H9 (cell line): ENCODE measurements at regions not wholly inside any gene's neighbourhood (a gene's known extent, or its start where the extent isn't known, plus 50 kb on each side); places are given as distances from the start of the nearest gene placed in this dataset.

Source experiments
- DNase-seq: peaks from one replicate; pipeline ENCODE4 v3.0.0-alpha.2; 2017
- H2AFZ ChIP-seq: one replicate; pipeline ENCODE4 v1.6.1; 2013; ENCODE audit warnings: mild to moderate bottlenecking, low read length, control low read depth, moderate library complexity
- H2AK5ac ChIP-seq: 2 replicates; pipeline ENCODE4 v1.6.1; 2013; ENCODE audit warnings: low read length, control low read depth, mixed read lengths; ENCODE audit not compliant: insufficient read length
- H2BK120ac ChIP-seq: one replicate; pipeline ENCODE4 v1.6.1; 2013; ENCODE audit warnings: low read depth, mild to moderate bottlenecking, low read length, control low read depth, inconsistent platforms; ENCODE audit not compliant: poor library complexity, severe bottlenecking
- H2BK12ac ChIP-seq: 2 replicates; pipeline ENCODE4 v1.6.1; 2013; ENCODE audit warnings: low read length, control low read depth, mixed read lengths, low read depth; ENCODE audit not compliant: insufficient read length
- H2BK15ac ChIP-seq: 2 replicates; pipeline ENCODE4 v1.6.1; 2013; ENCODE audit warnings: low read depth, low read length, control low read depth
- H2BK20ac ChIP-seq: one replicate; pipeline ENCODE4 v1.6.1; 2013; ENCODE audit warnings: low read depth, mild to moderate bottlenecking, low read length, control low read depth, inconsistent platforms; ENCODE audit not compliant: poor library complexity, severe bottlenecking
- H2BK5ac ChIP-seq: 2 replicates; pipeline ENCODE4 v1.6.1; 2013; ENCODE audit warnings: low read length, control low read depth, mixed read lengths; ENCODE audit not compliant: insufficient read length
- H3K14ac ChIP-seq: 2 replicates; pipeline ENCODE4 v1.6.1; 2013; ENCODE audit warnings: low read length, control low read depth; ENCODE audit not compliant: insufficient read depth
- H3K18ac ChIP-seq: 2 replicates; pipeline ENCODE4 v1.6.1; 2013; ENCODE audit warnings: low read depth, mild to moderate bottlenecking, mixed read lengths, low read length, control low read depth; ENCODE audit not compliant: insufficient read length
- H3K23ac ChIP-seq: 2 replicates; pipeline ENCODE4 v1.6.1; 2013; ENCODE audit warnings: low read length, control low read depth, mixed read lengths, low read depth; ENCODE audit not compliant: insufficient read length
- H3K23me2 ChIP-seq: 2 replicates; pipeline ENCODE4 v1.6.1; 2013; ENCODE audit warnings: low read depth, mild to moderate bottlenecking, mixed read lengths, low read length, control low read depth; ENCODE audit not compliant: insufficient read length, poor library complexity, severe bottlenecking
- H3K27ac ChIP-seq: 2 replicates; pipeline ENCODE4 v1.5.1; 2013; ENCODE audit warnings: low read length, control low read depth, mixed read lengths, low read depth; ENCODE audit not compliant: insufficient read length
- H3K27me3 ChIP-seq: 2 replicates; pipeline ENCODE4 v1.6.1; 2013; ENCODE audit warnings: low read length, control low read depth, inconsistent platforms; ENCODE audit not compliant: insufficient read depth
- H3K4ac ChIP-seq: 2 replicates; pipeline ENCODE4 v1.6.1; 2013; ENCODE audit warnings: low read depth, mild to moderate bottlenecking, control low read depth, inconsistent platforms, low read length, moderate library complexity
- H3K4me1 ChIP-seq: 2 replicates; pipeline ENCODE4 v1.6.1; 2013; ENCODE audit warnings: low read length, control low read depth, inconsistent platforms; ENCODE audit not compliant: insufficient read depth
- H3K4me2 ChIP-seq: 2 replicates; pipeline ENCODE4 v1.6.1; 2013; ENCODE audit warnings: low read length, control low read depth, mixed read lengths; ENCODE audit not compliant: insufficient read length, insufficient read depth
- H3K56ac ChIP-seq: 2 replicates; pipeline ENCODE4 v1.6.1; 2013; ENCODE audit warnings: low read depth, mild to moderate bottlenecking, mixed read lengths, low read length, control low read depth; ENCODE audit not compliant: insufficient read length
- H3K79me1 ChIP-seq: 2 replicates; pipeline ENCODE4 v1.6.1; 2013; ENCODE audit warnings: low read depth, mild to moderate bottlenecking, moderate library complexity, low read length, control low read depth, inconsistent platforms; ENCODE audit not compliant: insufficient read depth, poor library complexity, severe bottlenecking
- H3K79me2 ChIP-seq: 2 replicates; pipeline ENCODE4 v1.6.1; 2013; ENCODE audit warnings: low read length, control low read depth, inconsistent platforms; ENCODE audit not compliant: insufficient read depth
- H3K9ac ChIP-seq: 2 replicates; pipeline ENCODE4 v1.6.1; 2013; ENCODE audit warnings: low read length, control low read depth, mixed read lengths; ENCODE audit not compliant: insufficient read length; ENCODE audit errors: extremely low read depth
- H3K9me3 ChIP-seq: one replicate; pipeline ENCODE4 v1.6.1; 2013; ENCODE audit warnings: low read depth, low read length, inconsistent platforms; ENCODE audit not compliant: control insufficient read depth
- H3T11ph ChIP-seq: one replicate; pipeline ENCODE4 v1.6.1; 2013; ENCODE audit warnings: mild to moderate bottlenecking, low read length, control low read depth, inconsistent platforms
- H4K20me1 ChIP-seq: one replicate; pipeline ENCODE4 v1.6.1; 2013; ENCODE audit not compliant: control insufficient read depth, insufficient read length, insufficient read depth
- H4K5ac ChIP-seq: 2 replicates; pipeline ENCODE4 v1.6.1; 2013; ENCODE audit warnings: low read depth, mild to moderate bottlenecking, mixed read lengths, low read length, control low read depth; ENCODE audit not compliant: insufficient read length
- H4K8ac ChIP-seq: replicated peaks from 2 replicates; pipeline ENCODE4 v1.6.1; 2013; ENCODE audit warnings: low read length, control low read depth, mixed read lengths, low read depth; ENCODE audit not compliant: insufficient read length
- H4K91ac ChIP-seq: 2 replicates; pipeline ENCODE4 v1.6.1; 2013; ENCODE audit warnings: low read depth, mild to moderate bottlenecking, moderate library complexity, mixed read lengths, low read length, control low read depth; ENCODE audit not compliant: insufficient read length
- H3K27ac Mint-ChIP-seq, 3 experiments: 2 replicates in 2 of 3; 3 replicates in 1 of 3; pipeline ENCODE4 v1.8.0; 2020 to 2021; ENCODE audit warnings: mixed read lengths in 3 of 3, mild to moderate bottlenecking in 1 of 3, moderate library complexity in 1 of 3
- H3K27me3 Mint-ChIP-seq: 2 replicates; pipeline ENCODE4 v1.8.0; 2021; ENCODE audit warnings: low read depth, mild to moderate bottlenecking, moderate library complexity, mixed read lengths
- H3K36me3 Mint-ChIP-seq, 3 experiments: 2 replicates in 2 of 3; 3 replicates in 1 of 3; pipeline ENCODE4 v1.8.0; 2020 to 2021; ENCODE audit warnings: low read depth in 3 of 3, mixed read lengths in 3 of 3; ENCODE audit not compliant: insufficient read depth in 1 of 3
- H3K4me1 Mint-ChIP-seq, 2 experiments: 2 replicates each; pipeline ENCODE4 v1.8.0; 2020; ENCODE audit warnings: mixed read lengths in 2 of 2
- H3K4me3 Mint-ChIP-seq, 2 experiments: 2 replicates in 1 of 2; 3 replicates in 1 of 2; pipeline ENCODE4 v1.8.0; 2020 to 2021; ENCODE audit warnings: mild to moderate bottlenecking in 2 of 2, mixed read lengths in 2 of 2, moderate library complexity in 1 of 2
- H3K9me3 Mint-ChIP-seq, 2 experiments: 2 replicates in 1 of 2; 3 replicates in 1 of 2; pipeline ENCODE4 v1.8.0; 2020; ENCODE audit warnings: mild to moderate bottlenecking in 2 of 2, mixed read lengths in 2 of 2, moderate library complexity in 1 of 2
- CTCF ChIP-seq: fragments of 200-600 bp; sonication (generic); conservative IDR thresholded peaks from 3 replicates; pipeline ENCODE4 v1.8.0; 2021; ENCODE audit warnings: antibody characterized with exemption, mild to moderate bottlenecking

GRCh38 chr2:62374301-62375112, 131.5 kb downstream of the TMEM17 start:
- peaks cover 10% of the 10 kb centered on the region for H3K9me3 ChIP-seq
- no peak overlapping the region for H3K14ac ChIP-seq
- no peak overlapping the region for H3K27ac ChIP-seq
- peaks cover 14 to 15% of the 10 kb centered on the region in 2 experiments for H3K9me3 Mint-ChIP-seq
- H3K23me2 ChIP-seq = no peaks in the 10 kb centered on the region
- no peak overlapping the region for H4K5ac ChIP-seq
- no peak overlapping the region for H3K4me3 Mint-ChIP-seq
- H3K56ac ChIP-seq = no peak overlapping the region
- no peak overlapping the region for H3K23ac ChIP-seq
- no peaks in the 10 kb centered on the region for H3K79me1 ChIP-seq
- H3K4me2 ChIP-seq = no peak overlapping the region
- no peaks in the 10 kb centered on the region; the same call in 1 of the 2 replicates for H3K27me3 Mint-ChIP-seq
- no peak for TF ChIP-seq CTCF
- H2BK5ac ChIP-seq = no peak overlapping the region
- H3K4ac ChIP-seq = no peak overlapping the region
- no peak overlapping the region for H2AFZ ChIP-seq
- no peak overlapping the region for H3K18ac ChIP-seq
- no peak overlapping the region for H3K9ac ChIP-seq
- H3K27ac Mint-ChIP-seq = peak overlapping the region in 1 of 3 experiments; percentile 51; a peak in 4 of 7 replicates
- H3K79me2 ChIP-seq = no peaks in the 10 kb centered on the region
- no peaks in the 10 kb centered on the region for H4K20me1 ChIP-seq
- no peak overlapping the region for H2BK12ac ChIP-seq
- no peak overlapping the region for H3T11ph ChIP-seq
- H3K27me3 ChIP-seq = no peaks in the 10 kb centered on the region
- peaks cover 10 to 24% (median 21%) of the 10 kb centered on the region in 3 experiments for H3K36me3 Mint-ChIP-seq
- H3K4me1 Mint-ChIP-seq = peaks cover 27 to 37% of the 10 kb centered on the region in 2 experiments
- no peak overlapping the region for H2BK20ac ChIP-seq
- H3K4me1 ChIP-seq = peaks cover 2% of the 10 kb centered on the region; the same call in 1 of the 2 replicates
- no peak overlapping the region for H2BK15ac ChIP-seq
- no peak overlapping the region for H4K91ac ChIP-seq
- DNase-seq = no peak
- H2BK120ac ChIP-seq = no peak overlapping the region
- no peak overlapping the region for H4K8ac ChIP-seq
- no peak overlapping the region for H2AK5ac ChIP-seq
